Right renal cortex interstitium (tissue), 3 donors: ENCODE measurements at regions not wholly inside any gene's neighbourhood (a gene's known extent, or its start where the extent isn't known, plus 50 kb on each side); places are given as distances from the start of the nearest gene placed in this dataset.
"Not testable (repeated sequence)": the region's sequence is repeated elsewhere in the genome, so short reads cannot be mapped to it uniquely, and the experiment has no call there.

Experiments
- DNase-seq, 3 donors: peaks; one replicate each; pipeline ENCODE4 v3.0.0-alpha.2; 2013; ENCODE audit warnings: low read depth in 3 of 3, low spot score in 2 of 3

- no peak for DNase-seq
Observed at GRCh38 chr4:7141151-7141834, 51.0 kb upstream of the SORCS2 start.

DNA sequence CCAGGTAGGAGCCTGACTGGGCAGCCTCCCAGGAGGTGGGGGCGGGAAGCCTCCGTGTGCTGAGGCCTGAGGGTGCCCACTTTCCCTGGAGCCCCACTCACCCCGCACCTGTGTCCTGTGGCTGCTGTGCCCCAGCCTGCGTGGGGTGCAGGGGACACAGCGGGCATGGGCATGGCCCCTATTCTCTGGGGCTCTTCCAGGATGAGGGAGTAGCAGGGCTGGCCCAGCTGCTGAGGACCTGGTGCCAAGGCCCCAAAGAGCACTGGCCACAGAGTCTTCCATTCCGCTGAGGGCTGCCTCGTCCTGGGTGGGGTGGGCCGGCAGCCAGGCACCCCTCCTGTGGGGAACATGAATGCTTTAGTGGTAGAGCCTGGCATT, 51.7 kb upstream of the SORCS2 start:
- no peak for DNase-seq

DNA sequence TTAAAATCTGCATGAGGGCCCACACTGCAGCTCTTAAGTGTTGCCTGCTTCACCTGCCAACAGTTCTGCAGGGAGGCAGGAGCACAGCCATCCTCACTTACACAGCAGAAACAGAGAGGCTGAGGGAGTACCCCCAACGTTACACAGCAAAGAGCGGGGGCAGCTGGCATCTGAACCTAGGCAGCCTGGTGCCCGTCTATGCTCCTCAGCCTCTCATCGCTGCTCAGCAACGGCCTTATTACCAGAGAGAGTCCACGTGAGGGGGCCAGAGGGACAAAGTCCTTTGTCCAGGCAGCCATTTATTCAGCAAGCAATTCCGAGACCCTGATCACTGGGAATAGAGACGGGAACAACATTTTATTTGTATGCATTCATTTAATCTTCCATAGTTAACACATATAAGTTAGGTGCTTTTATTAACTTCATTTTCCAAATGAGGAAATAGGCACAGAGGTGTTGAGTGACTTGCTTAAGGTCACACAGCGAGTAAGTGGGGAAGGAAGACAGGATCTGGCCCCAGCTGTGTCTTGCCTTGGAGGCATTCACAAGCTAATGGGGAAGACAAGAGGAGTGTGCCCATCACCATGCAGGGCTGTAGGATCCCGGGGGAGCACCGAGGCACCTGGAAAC, 52.2 kb upstream of the SORCS2 start:
- no peak for DNase-seq

DNA sequence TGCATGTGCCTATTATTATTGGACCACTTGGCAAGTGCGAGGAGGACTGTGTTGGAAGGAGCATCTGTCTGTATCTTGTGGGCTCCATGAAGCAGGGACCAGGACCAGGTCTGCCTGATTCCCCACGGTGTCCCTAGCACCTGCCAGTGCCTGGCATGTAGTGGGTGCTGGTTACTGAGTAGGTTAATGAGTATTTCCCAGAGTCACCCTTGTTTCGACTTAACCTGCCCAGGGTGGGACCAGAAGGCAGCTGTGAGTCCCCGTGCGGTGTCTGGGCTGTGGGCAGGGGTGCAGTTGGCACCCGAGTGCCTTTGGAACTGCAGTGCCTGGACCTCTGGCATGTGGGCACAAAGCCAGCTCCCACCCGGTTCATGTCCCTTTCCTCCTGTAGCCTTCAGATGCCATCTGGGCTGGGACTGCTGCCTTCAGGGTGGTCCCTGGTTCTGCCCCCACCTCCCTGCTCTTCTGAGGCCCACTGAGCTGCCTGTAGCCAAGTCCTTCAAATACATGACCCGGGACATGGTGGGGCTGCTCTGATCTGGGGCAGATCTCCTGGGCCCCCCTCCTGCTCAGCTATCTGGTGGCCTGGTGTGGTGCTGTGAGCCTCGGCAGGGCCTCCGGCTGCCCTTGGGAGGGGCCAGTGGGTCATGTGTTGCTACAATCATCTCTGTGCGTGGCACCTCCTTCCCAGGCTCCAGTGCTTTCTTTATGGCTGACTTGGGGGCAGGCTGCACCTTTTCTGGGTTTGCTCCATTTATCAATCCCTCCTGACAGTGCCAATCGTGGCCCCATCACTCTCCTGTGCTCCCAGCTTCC, 53.0 kb upstream of the SORCS2 start:
- no peak for DNase-seq

DNA sequence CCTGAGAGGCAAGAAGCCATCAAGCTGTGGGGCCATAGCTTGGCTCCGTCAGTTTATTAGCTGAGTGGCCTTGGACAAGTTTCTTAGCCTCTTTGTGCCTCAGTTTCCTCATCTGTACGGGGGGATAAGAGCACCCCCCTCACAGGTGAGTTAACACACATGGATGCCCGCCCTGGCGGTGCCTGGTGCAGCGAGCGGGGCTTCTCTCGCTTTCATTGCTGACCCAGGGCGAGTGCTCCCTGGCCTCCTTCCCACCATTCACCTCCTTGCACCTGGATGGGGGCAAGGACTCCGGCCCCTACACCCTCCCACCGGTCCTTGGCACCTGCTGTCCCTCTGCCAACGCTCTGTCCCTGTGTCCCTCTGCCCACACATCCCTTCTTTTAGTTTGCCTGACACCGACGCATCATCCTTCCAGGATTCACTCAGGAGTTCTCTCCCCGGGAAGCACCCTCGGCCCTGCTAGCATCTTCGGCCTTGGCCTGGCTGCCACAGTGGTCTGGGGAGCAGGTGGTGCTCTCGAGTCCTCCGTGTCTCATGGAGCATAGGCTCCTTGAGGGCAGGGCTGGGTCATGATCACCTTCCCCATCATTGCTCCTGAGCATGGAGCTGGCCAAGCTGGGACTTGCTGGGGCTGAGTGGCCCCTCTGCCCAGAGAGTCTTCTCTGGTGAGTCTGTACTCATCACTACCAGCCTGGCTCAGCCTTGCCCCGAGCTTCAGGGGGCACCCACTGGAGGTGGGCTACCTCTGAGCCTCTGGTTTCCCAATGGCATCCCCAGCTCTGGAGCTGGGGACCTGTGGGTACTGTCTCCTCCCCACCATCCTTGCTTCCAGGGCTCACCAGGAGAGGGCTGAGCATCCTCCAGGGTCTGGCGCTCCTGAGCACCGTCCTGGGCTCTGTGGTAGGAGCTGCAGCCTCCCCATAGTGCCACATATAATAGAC, 53.8 kb upstream of the SORCS2 start:
- no peak for DNase-seq

GRCh38 chr4:7137326-7138200, 54.8 kb upstream of the SORCS2 start:
- no peak for DNase-seq

GRCh38 chr4:7136351-7136750, 56.0 kb upstream of the SORCS2 start:
- no peak for DNase-seq

GRCh38 chr4:7135389-7135746, 57.0 kb upstream of the SORCS2 start:
- no peak for DNase-seq

- no peak for DNase-seq
Observed at GRCh38 chr4:7134737-7135388, 57.5 kb upstream of the SORCS2 start.

- not testable (repeated sequence) for DNase-seq
Observed at GRCh38 chr4:7133818-7134650, 58.3 kb upstream of the SORCS2 start.

- no peak for DNase-seq
Observed at GRCh38 chr4:7132730-7133582, 59.4 kb upstream of the SORCS2 start.

GRCh38 chr4:7132249-7132648, 60.1 kb upstream of the SORCS2 start:
- no peak for DNase-seq

DNA sequence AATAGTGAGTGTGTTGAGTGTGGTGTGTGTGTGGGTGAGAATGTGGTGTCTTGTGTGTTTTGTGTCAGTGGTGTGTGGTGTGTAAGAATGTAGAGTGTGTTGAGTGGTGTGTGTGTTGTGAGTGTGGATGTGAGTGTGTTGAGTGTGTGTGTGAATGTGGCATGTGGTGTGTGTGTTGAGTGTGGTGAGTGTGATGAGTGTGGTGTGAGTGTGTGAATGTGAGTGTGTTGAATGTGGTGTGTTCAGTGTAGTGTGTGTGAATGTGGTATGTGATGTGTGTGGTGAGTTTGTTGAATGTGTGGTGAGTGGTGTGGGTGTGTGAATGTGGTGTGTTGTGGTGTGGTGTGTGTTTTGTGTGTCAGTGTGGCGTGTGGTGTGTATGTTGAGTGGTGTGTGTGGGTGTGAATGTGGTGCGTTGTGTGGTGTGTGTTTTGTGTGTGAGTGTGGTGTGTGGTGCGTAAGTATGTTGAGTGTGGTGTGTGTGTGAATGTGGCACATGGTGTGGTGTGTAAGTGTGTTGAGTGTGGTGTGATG, 60.8 kb upstream of the SORCS2 start:
- DNase-seq, result no peak

DNA sequence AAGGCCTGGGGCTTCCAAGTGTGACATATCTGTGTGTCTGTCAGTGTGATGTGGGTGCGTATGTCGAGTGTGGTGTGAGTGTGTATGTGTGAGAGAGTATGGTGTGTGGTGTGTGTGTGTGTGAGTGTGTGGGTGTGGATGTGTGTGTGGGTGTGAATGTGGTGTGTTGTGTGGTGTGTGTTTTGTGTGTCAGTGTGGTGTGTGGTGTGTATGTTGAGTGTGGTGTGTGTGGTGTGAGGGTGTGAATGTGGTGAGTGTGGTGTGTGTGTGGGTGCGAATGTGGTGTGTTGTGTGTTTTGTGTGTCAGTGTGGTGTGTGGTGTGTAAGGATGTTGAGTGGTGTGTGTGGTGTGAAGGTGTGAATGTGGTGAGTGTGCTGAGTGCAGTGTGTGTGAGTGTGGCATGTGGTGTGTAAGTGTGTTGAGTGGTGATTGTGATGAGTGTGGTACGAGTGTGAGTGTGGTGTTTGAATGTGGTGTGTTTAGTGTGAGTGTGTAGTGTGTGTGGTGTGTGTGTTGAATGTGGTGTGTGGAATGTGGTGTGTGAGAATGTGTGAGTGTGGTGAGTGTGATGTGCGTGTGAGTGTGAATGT, 61.6 kb upstream of the SORCS2 start:
- DNase-seq, result no peak

- no peak for DNase-seq
Observed at GRCh38 chr4:7129871-7130620, 62.2 kb upstream of the GRPEL1 start.

DNA sequence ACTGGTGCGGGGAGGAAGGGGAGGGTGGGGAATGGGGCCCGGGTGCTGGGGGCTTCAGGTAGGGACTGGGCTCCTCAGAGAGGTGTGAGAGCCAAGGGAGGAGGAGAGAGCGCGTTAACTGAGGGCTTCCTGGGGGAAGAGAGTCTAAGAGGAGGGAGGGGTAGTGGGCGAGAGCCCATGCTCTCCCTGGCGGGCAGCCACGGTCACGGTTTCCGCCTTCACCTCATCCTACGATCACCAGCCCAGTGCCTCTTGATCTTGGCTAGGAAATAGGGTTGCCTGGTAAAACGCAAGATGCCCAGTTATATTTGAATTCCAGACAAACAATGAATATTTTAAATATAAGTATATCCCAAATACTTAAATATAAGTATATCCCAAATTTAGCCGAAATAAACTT, 60.8 kb upstream of the GRPEL1 start:
- no peak for DNase-seq
